Astrocyte of the spinal cord (primary cell): ENCODE measurements at regions not wholly inside any gene's neighbourhood (a gene's known extent, or its start where the extent isn't known, plus 50 kb on each side); places are given as distances from the start of the nearest gene placed in this dataset.

Experiments
- DNase-seq: peaks from one replicate; pipeline ENCODE4 v3.0.0; 2011; ENCODE audit warnings: low read depth, low spot score
- H3K4me3 ChIP-seq: 2 replicates; pipeline ENCODE4 v1.5.1; 2011; ENCODE audit warnings: low read depth, mild to moderate bottlenecking, low read length, moderate library complexity
- CTCF ChIP-seq: IDR thresholded peaks from 2 replicates; pipeline ENCODE4 v1.5.1; 2012; ENCODE audit warnings: low read depth, mild to moderate bottlenecking, low read length, inconsistent platforms
- in situ Hi-C: cut with HindIII; loops from 2 replicates; pipeline ENCODE4 v1.10.0; 2017; ENCODE audit warnings: low sequenced_read_pairs

GRCh38 chr3:18633002-18633401 lies 207.9 kb upstream of the SATB1 start:
- TF ChIP-seq CTCF: no peak
- in situ Hi-C loops: no loop called here
- DNase-seq: no peak
- no peak overlapping the region for H3K4me3 ChIP-seq

- no peak overlapping the region for H3K4me3 ChIP-seq
- no peak for DNase-seq
- TF ChIP-seq CTCF: no peak
- in situ Hi-C loops: no loop called here
These were observed 205.2 kb upstream of the SATB1 start for GRCh38 chr3:18630295-18630694.

GRCh38 chr3:18625085-18625484 lies 199.9 kb upstream of the SATB1 start:
- no peak for DNase-seq
- no peak for TF ChIP-seq CTCF
- in situ Hi-C loops: no loop called here
- no peak overlapping the region for H3K4me3 ChIP-seq

GRCh38 chr3:18623220-18623619 lies 198.1 kb upstream of the SATB1 start:
- no peak overlapping the region for H3K4me3 ChIP-seq
- in situ Hi-C loops: no loop called here
- TF ChIP-seq CTCF: no peak
- no peak for DNase-seq

- no peak overlapping the region for H3K4me3 ChIP-seq
- in situ Hi-C loops: no loop called here
- TF ChIP-seq CTCF: no peak
- no peak for DNase-seq
These were observed 193.6 kb upstream of the SATB1 start for GRCh38 chr3:18618723-18619122.

GRCh38 chr3:18611991-18612390 lies 186.9 kb upstream of the SATB1 start:
- TF ChIP-seq CTCF: no peak
- no peak overlapping the region for H3K4me3 ChIP-seq
- no peak for DNase-seq
- in situ Hi-C loops: no loop called here

GRCh38 chr3:18609187-18609586 lies 184.0 kb upstream of the SATB1 start:
- in situ Hi-C loops: no loop called here
- no peak overlapping the region for H3K4me3 ChIP-seq
- TF ChIP-seq CTCF: no peak
- no peak for DNase-seq
